GM19395 (cell line): ENCODE measurements at regions not wholly inside any gene's neighbourhood (a gene's known extent, or its start where the extent isn't known, plus 50 kb on each side); places are given as distances from the start of the nearest gene placed in this dataset.
"Not testable (repeated sequence)": the region's sequence is repeated elsewhere in the genome, so short reads cannot be mapped to it uniquely, and the experiment has no call there.

Experiments
- ATAC-seq: cut with Tn5 transposase; IDR thresholded peaks from one replicate; pipeline ENCODE4 v1.9.1; 2021; ENCODE audit warnings: mild to moderate bottlenecking, moderate library complexity; ENCODE audit not compliant: unreplicated experiment

GRCh38 chr2:187865025-187865424 lies 310.8 kb upstream of the TFPI start:
- no peak for ATAC-seq

- ATAC-seq = no peak
Measured at GRCh38 chr2:187867165-187867564, 312.9 kb upstream of the TFPI start.

DNA sequence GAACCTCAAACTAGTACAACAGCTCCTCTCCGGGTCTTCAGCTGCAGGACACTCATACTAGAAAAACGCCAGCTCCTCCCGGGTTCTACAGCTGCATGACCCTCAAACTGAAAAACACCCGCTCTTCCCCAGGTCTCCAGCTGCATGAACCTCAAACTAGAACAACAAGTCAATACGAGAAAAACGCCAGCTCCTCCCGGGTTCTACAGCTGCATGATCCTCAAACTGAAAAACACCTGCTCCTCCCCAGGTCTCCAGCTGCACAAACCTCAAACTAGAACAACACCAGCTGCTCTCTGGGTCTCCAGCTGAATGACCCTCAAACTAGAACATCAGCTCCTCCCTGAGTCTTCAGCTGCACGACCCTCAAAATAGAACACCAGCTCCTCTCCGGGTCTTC lies 315.0 kb upstream of the TFPI start:
- no peak for ATAC-seq

DNA sequence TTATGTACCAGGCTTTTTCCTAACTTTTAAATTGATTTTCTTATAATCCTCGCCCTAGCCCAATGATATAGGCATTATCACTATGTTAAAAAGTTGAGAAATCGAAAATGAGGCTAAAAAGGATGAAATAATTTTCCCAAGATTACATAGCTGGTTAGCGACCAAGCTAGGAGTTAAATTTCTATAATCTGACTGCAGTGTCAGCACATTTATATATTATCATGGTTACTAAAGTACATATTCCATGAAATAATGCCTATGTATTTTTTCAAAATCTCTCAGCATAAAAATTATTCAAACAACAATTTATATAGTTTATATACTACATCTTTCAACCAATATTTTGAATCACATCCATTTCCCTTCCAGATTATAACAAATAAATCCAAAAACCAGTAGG lies 317.3 kb upstream of the TFPI start:
- no peak for ATAC-seq

- ATAC-seq = no peak
Measured at GRCh38 chr2:187873132-187873531, 318.9 kb upstream of the TFPI start.

DNA sequence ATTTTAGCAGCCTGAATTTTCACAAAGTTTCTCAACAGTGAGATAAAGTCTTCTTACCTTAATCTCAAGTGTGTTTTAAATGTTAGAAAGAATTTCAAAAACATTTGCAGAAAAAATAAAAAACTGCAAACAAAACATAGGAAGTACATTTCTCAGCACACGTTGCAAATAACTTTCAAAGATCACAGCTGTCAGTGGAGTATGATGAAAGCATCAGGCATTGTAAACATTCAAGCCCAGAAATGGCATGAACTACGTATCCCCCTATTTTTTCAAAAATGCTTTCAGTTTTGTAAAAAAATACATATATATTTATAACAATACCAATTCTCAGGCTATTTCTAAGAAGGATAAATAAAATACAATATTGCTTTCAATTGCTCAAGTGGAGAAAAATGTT lies 320.6 kb upstream of the TFPI start:
- ATAC-seq = no peak

- ATAC-seq = no peak
Measured at GRCh38 chr2:187875261-187876141, 321.3 kb upstream of the TFPI start.

DNA sequence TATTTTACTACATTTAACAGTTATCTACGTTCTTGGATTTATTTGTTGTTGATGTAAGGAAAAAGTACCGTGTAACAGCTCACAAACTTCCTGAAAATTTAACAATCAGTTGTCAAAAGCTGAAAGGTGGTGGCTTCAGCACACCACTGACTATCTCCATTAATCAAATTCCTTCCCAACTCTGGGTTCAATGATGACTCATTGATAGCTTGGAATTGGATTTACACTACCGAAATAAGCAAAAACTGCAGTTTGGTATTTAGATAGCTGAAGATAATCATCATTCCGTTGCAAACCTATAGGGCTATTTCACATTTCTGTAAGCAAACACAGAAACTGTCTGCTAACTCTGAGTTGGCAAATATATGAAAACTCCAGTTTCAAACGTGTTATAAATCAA lies 322.3 kb upstream of the TFPI start:
- no peak for ATAC-seq

DNA sequence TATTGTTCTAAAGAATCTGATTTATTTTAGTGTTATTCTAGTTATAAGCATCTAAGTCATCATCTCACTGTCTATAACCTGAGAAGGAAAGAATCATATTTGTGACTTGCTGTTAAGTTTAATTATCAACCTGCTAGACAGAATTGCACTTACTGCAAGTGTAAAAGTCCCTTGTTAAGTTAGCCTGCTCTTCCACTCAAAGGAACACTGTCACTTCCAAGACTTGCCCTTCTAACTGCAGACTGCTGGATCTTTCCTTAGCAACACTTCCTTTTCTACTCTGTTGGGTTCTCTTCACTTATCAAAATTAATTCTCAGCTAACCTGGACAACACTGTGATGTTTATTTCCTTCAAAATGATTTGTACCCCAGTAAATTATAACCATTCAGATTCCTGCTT lies 323.2 kb upstream of the TFPI start:
- ATAC-seq = no peak

- ATAC-seq = no peak
Measured at GRCh38 chr2:187878112-187878511, 323.9 kb upstream of the TFPI start.

DNA sequence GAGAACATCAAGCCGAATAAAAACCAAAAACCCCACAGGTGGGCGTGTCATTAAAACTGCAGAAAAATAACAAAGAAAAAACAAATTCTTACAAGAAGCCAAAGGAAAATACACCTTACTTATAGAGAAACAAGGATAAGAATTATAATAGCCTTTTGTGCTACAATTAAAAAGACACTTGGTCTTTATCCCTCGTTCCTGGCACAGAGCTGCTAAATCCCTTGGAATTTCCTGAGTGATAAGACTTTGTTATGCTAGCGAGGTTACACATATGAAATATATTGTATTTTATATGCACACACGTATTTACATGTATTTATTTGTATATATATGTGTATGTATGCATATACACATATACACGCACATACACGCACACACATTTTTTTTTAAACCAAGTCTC lies 325.3 kb upstream of the TFPI start:
- ATAC-seq = no peak

- no peak for ATAC-seq
Measured at GRCh38 chr2:187884003-187884402, 329.8 kb upstream of the TFPI start.

DNA sequence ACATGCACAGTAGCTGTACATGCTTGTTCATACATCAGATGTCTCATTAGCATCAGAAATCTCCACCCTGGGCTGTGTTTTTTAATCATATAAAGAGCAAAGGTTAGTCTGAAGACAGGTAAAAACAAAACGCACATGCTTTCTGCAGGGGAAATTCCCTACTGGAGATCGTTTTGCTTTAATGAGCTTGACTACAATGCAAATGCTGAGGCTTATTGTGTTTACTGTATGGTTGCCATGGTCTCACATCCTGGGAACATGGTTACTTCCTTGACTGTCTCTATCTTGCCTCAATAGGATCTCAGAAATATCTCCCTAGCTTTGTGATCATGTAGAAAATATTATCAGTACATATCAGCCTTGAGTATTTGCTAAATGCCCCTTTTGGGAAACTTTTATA lies 336.5 kb upstream of the TFPI start:
- no peak for ATAC-seq

DNA sequence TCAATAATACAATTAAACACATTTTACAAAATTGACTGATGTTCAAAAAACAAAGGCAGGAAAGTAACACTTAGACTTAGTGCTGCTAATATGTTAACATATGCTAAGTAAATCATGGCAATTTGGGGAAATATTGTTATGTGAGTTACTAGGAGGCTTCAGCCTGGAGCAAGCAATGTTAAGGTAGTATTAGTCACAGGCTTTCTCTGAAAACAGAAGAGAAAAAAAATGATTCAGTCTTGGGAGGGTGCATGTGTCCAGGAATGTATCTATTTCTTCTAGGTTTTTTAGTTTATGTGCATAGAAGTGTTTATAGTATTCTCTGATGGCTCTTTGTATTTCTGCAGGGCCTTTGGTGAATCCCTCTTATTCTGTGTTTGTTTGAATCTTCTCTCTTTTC lies 345.8 kb upstream of the TFPI start:
- ATAC-seq = no peak

- ATAC-seq = no peak
Measured at GRCh38 chr2:187906021-187906420, 351.8 kb upstream of the TFPI start.

- ATAC-seq = not testable (repeated sequence)
Measured at GRCh38 chr2:187910922-187911321, 356.7 kb upstream of the TFPI start.

DNA sequence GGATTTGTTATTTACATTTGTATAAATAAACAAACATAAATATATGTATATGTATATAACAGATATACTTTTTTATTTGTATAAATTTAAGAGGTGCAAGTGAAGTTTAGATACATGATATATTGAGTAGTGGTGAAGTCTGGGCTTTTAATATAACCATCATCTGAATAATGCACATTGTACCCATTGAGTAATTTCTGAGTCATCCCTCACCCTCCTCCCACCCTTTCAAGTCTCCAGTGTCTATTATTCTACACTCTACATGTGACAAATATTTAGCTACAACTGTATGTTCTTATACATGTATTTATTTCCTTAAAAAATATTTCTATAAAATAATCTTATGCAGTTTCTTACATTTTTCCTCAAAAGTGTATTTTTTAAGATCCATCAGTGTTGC lies 358.7 kb upstream of the TFPI start:
- ATAC-seq = no peak

DNA sequence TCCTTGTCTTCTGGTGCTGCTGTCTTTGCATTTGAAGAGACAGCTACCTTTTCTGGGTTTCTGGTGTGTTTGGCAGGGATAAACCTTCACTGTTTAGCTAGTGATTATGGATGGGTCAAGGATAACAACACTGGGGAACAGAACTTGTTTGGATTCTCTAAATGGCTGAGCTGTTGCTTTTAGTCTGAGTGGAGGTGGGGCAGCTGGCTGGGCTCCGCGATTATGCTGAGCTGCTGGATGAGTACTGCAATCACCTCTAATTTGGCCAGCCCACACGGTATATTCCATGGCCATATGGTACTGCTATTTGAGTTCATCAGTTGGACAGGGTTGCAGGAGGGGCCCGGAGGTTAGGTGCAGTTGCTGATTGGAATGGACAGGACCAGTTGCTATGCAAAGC lies 361.6 kb upstream of the TFPI start:
- no peak for ATAC-seq

- no peak for ATAC-seq
Measured at GRCh38 chr2:187916799-187917198, 362.6 kb upstream of the TFPI start.

- no peak for ATAC-seq
Measured at GRCh38 chr2:187917535-187917934, 363.3 kb upstream of the TFPI start.

DNA sequence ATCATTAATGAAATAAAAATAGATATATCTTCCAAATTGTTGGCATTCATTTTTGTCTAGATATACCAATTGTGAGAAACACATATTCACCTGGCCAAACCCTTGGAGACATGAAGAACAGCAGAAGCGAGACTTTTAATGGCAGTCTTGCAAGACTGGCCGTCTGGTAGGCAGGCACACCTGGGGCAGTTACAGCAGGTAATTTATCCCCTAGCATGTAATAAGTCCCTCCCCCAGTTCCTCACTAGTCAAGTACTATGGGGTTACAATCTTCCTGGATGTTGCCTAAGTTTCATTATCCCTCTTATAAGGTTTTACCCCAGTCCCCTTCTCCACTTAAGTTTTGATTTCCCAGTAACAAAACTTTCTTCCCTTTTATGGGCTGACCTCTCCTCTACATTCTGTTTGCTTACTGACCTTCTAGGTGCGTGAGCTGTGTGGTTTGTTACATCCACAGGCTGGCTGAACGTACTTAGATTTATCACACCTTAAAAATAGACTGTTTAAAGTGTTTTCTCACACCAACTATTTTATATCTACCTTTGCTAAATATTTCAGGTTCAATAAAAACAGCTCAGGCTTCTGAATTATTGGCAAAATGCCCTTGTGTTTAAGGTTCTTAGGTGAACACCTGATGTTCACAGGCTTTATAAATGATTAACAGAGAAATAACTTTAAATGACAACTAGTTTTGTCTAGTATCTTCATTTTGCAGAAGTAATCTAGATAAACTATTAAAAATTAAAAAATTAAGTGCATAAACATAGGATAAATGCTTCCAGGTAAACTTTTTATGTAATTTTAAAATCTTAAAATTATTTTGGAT lies 365.0 kb upstream of the TFPI start:
- ATAC-seq = no peak

- no peak for ATAC-seq
Measured at GRCh38 chr2:187920511-187920910, 366.3 kb upstream of the TFPI start.
